SK-N-SH (cell line): ENCODE measurements at regions not wholly inside any gene's neighbourhood (a gene's known extent, or its start where the extent isn't known, plus 50 kb on each side); places are given as distances from the start of the nearest gene placed in this dataset.

Source experiments
- CTCF ChIA-PET: fragments of 300-600, 350-600 bp; formaldehyde crosslinking; extraction: SDS; loops from one replicate; lab custom pipeline; 2021; lab: Yijun Ruan, JAX
- POLR2A ChIA-PET: fragments of 350-600 bp; sonication (Branson Sonifier 250); formaldehyde crosslinking; extraction: SDS; loops from one replicate; lab custom pipeline; 2020; ENCODE audit warnings: antibody characterized with exemption, inconsistent platforms; lab: Yijun Ruan, JAX
- DNase-seq: peaks from one replicate; pipeline ENCODE4 v3.0.0; 2012
- H2AFZ ChIP-seq: fragments of 200-600 bp; sonication (generic); 2 replicates; pipeline ENCODE4 v1.8.1; 2016; ENCODE audit warnings: antibody characterized with exemption, mild to moderate bottlenecking, low read depth
- H3F3A ChIP-seq: fragments of 200-600 bp; sonication (generic); replicated peaks from 2 replicates; pipeline ENCODE3; 2016; ENCODE audit warnings: antibody characterized with exemption, mild to moderate bottlenecking; ENCODE audit not compliant: insufficient read depth
- H3K27ac ChIP-seq, 2 experiments: fragments of 200-500 bp in 1 of 2; fragments of 200-600 bp in 1 of 2; sonication (Bioruptor generic) in 1 of 2; sonication (generic), shearing (Covaris generic) in 1 of 2; 2 replicates each; pipeline versions ENCODE4 v1.5.1 to v1.6.1; 2014 to 2016; ENCODE audit warnings: low read depth in 2 of 2, inconsistent platforms in 1 of 2, low read length in 1 of 2, mild to moderate bottlenecking in 1 of 2, mixed read lengths in 1 of 2
- H3K27me3 ChIP-seq: fragments of 200-600 bp; sonication (generic), shearing (Covaris generic); 2 replicates; pipeline ENCODE4 v1.6.1; 2016; ENCODE audit warnings: mixed run types; ENCODE audit not compliant: insufficient read depth
- H3K36me3 ChIP-seq, 2 experiments: fragments of 200-500 bp in 1 of 2; fragments of 200-600 bp in 1 of 2; sonication (Bioruptor generic) in 1 of 2; sonication (generic) in 1 of 2; replicated peaks in 1 of 2; 2 replicates each; pipeline versions ENCODE3 to v1.5.1; 2014 to 2016; ENCODE audit warnings: low read length in 1 of 2, mild to moderate bottlenecking in 1 of 2; ENCODE audit not compliant: insufficient read depth in 2 of 2, control insufficient read depth in 1 of 2
- H3K4me1 ChIP-seq, 2 experiments: fragments of 200-500 bp in 1 of 2; fragments of 200-600 bp in 1 of 2; sonication (Bioruptor generic) in 1 of 2; sonication (generic), shearing (Covaris generic) in 1 of 2; 2 replicates each; pipeline versions ENCODE4 v1.5.1 to v1.6.1; 2014 to 2016; ENCODE audit warnings: low read depth in 1 of 2, low read length in 1 of 2, mixed run types in 1 of 2; ENCODE audit not compliant: insufficient read depth in 2 of 2, control insufficient read depth in 1 of 2
- H3K4me2 ChIP-seq: fragments of 200-600 bp; sonication (generic), shearing (Covaris generic); 2 replicates; pipeline ENCODE4 v1.6.1; 2017; ENCODE audit warnings: mixed run types
- H3K4me3 ChIP-seq, 2 experiments: fragments of 200-500 bp in 1 of 2; fragments of 200-600 bp in 1 of 2; sonication (Bioruptor generic) in 1 of 2; sonication (generic), shearing (Covaris generic) in 1 of 2; 2 replicates each; pipeline versions ENCODE4 v1.5.1 to v1.8.1; 2014 to 2016; ENCODE audit warnings: low read depth in 2 of 2, inconsistent platforms in 1 of 2, low read length in 1 of 2, mild to moderate bottlenecking in 1 of 2, mixed read lengths in 1 of 2, moderate library complexity in 1 of 2
- H3K79me2 ChIP-seq: fragments of 200-600 bp; sonication (generic); 2 replicates; pipeline ENCODE4 v1.8.1; 2017; ENCODE audit warnings: mild to moderate bottlenecking; ENCODE audit not compliant: insufficient read depth
- H3K9ac ChIP-seq: fragments of 200-600 bp; sonication (generic); 2 replicates; pipeline ENCODE4 v1.6.1; 2017; ENCODE audit warnings: mixed run types
- H3K9me2 ChIP-seq: fragments of 200-600 bp; sonication (generic); 2 replicates; pipeline ENCODE4 v1.6.1; 2017; ENCODE audit warnings: mixed run types
- H3K9me3 ChIP-seq: fragments of 200-600 bp; sonication (generic); 2 replicates; pipeline ENCODE4 v1.6.1; 2017; ENCODE audit warnings: mixed run types, mild to moderate bottlenecking, moderate library complexity
- H4K20me1 ChIP-seq: fragments of 200-600 bp; sonication (generic); 2 replicates; pipeline ENCODE4 v1.6.1; 2017; ENCODE audit warnings: mild to moderate bottlenecking, mixed run types; ENCODE audit not compliant: insufficient read depth
- ELF1 ChIP-seq: IDR thresholded peaks from 2 replicates; pipeline ENCODE4 v1.4.0; 2012
- FOXJ3 ChIP-seq: sonication (generic); formaldehyde crosslinking; IDR thresholded peaks from 2 replicates; pipeline ENCODE4 v1.5.1; 2020; ENCODE audit warnings: mild to moderate bottlenecking, missing genetic modification reagents
- FOXM1 ChIP-seq: IDR thresholded peaks from 2 replicates; pipeline ENCODE4 v1.4.0; 2012; ENCODE audit warnings: low read depth, mild to moderate bottlenecking
- GABPA ChIP-seq: IDR thresholded peaks from 2 replicates; pipeline ENCODE4 v1.4.0; 2012; ENCODE audit warnings: low read depth, mild to moderate bottlenecking
- GATA2 ChIP-seq: sonication (generic); formaldehyde crosslinking; IDR thresholded peaks from 2 replicates; pipeline ENCODE4 v1.5.0; 2020; ENCODE audit warnings: mild to moderate bottlenecking, missing genetic modification reagents
- MAX ChIP-seq: IDR thresholded peaks from 2 replicates; pipeline ENCODE4 v1.4.0; 2012; ENCODE audit warnings: low read depth
- MXI1 ChIP-seq: IDR thresholded peaks from 2 replicates; pipeline ENCODE4 v1.6.1; 2012; ENCODE audit warnings: mild to moderate bottlenecking, low read depth, low read length, improper control_type of control experiment
- NFIC ChIP-seq: IDR thresholded peaks from 2 replicates; pipeline ENCODE4 v1.4.0; 2012; ENCODE audit warnings: borderline replicate concordance
- SIN3A ChIP-seq: IDR thresholded peaks from 2 replicates; pipeline ENCODE4 v1.6.1; 2012; ENCODE audit warnings: low read depth, mild to moderate bottlenecking, low read length, moderate library complexity, borderline replicate concordance
- SMC3 ChIP-seq: IDR thresholded peaks from 2 replicates; pipeline ENCODE4 v1.6.1; 2012; ENCODE audit warnings: low read depth, low read length, improper control_type of control experiment
- TAF1 ChIP-seq: IDR thresholded peaks from 2 replicates; pipeline ENCODE4 v1.6.1; 2012; ENCODE audit warnings: low read depth, mild to moderate bottlenecking, low read length, moderate library complexity, borderline replicate concordance
- TEAD4 ChIP-seq: IDR thresholded peaks from 2 replicates; pipeline ENCODE4 v1.4.0; 2012; ENCODE audit warnings: mild to moderate bottlenecking, borderline replicate concordance; ENCODE audit not compliant: insufficient read depth
- WGBS: methylation state at CpG from one replicate; pipeline ENCODE4 v1.1.6; 2017; ENCODE audit warnings: low lambda C conversion rate; 5-methylcytosine and 5-hydroxymethylcytosine counted together

GRCh38 chr13:109412283-109412901 lies 374.0 kb downstream of the IRS2 start (continued):
- TF ChIP-seq TAF1: peak; percentile 76
- TF ChIP-seq ELF1: no peak
- TF ChIP-seq FOXJ3: 0 out of 2 replicates have a peak, but pooled peaks have one; percentile 42
- peak; percentile 29; the same call in 1 of the 2 replicates for TF ChIP-seq SIN3A

- H3K4me3 ChIP-seq: no peak overlapping the region
- no peaks in the 10 kb centered on the region for H4K20me1 ChIP-seq
- H2AFZ ChIP-seq: no peak overlapping the region
- no peak for DNase-seq
- H3K4me2 ChIP-seq: no peak overlapping the region
- H3F3A ChIP-seq: no peaks in the 10 kb centered on the region
- ChIA-PET CTCF (no interaction called here), POLR2A (no interaction called here)
- no peaks in the 10 kb centered on the region for H3K79me2 ChIP-seq
- peaks cover 20 to 30% of the 10 kb centered on the region in 2 experiments; a peak in 3 of 4 replicates for H3K4me1 ChIP-seq
- no peaks in the 10 kb centered on the region for H3K9me2 ChIP-seq
- peak overlapping the region in 1 of 2 experiments; percentile 99; a peak in 2 of 4 replicates for H3K27ac ChIP-seq
- H3K27me3 ChIP-seq: no peaks in the 10 kb centered on the region
- H3K9me3 ChIP-seq: no peaks in the 10 kb centered on the region
- no peaks in the 10 kb centered on the region for H3K36me3 ChIP-seq
- WGBS: 92% methylated on average over 11 of the region's 11 CpGs
- no peak overlapping the region for H3K9ac ChIP-seq
- TF ChIP-seq GABPA (no peak), SMC3 (no peak)
Measured at GRCh38 chr13:109410868-109411267, 375.5 kb downstream of the IRS2 start.

GRCh38 chr13:109408591-109409382 lies 377.6 kb downstream of the IRS2 start:
- H2AFZ ChIP-seq: no peak overlapping the region
- ChIA-PET POLR2A (no interaction called here), CTCF (no interaction called here)
- no peaks in the 10 kb centered on the region for H3K36me3 ChIP-seq
- no peak for DNase-seq
- H3F3A ChIP-seq: no peaks in the 10 kb centered on the region
- H3K27me3 ChIP-seq: no peaks in the 10 kb centered on the region
- no peak overlapping the region for H3K4me2 ChIP-seq
- H3K4me3 ChIP-seq: no peak overlapping the region
- no peaks in the 10 kb centered on the region for H4K20me1 ChIP-seq
- H3K9ac ChIP-seq: no peak overlapping the region
- peaks cover 8 to 27% of the 10 kb centered on the region in 2 experiments; a peak in 3 of 4 replicates for H3K4me1 ChIP-seq
- H3K9me2 ChIP-seq: no peaks in the 10 kb centered on the region
- no peaks in the 10 kb centered on the region for H3K9me3 ChIP-seq
- no peaks in the 10 kb centered on the region for H3K79me2 ChIP-seq
- no peak overlapping the region for H3K27ac ChIP-seq
- 83% methylated on average over 14 of the region's 14 CpGs for WGBS
- TF ChIP-seq TEAD4 (no peak), SMC3 (no peak), FOXM1 (no peak), MXI1 (no peak), NFIC (no peak), SIN3A (no peak), GATA2 (CRISPR knock-in tag) (no peak), MAX (no peak)
